Naive thymus-derived CD8-positive, alpha-beta T cell (primary cell): ENCODE measurements at regions not wholly inside any gene's neighbourhood (a gene's known extent, or its start where the extent isn't known, plus 50 kb on each side); places are given as distances from the start of the nearest gene placed in this dataset.
"Not testable (repeated sequence)": the region's sequence is repeated elsewhere in the genome, so short reads cannot be mapped to it uniquely, and the experiment has no call there.

Source experiments
- ATAC-seq, 2 donors: fragments of 150-1000 bp; cut with Tn5 transposase in 1 of 2; sonication (Bioruptor Pico), chemical (Tn5 transposase) in 1 of 2; 1 replicate in 1 of 2; 2 replicates in 1 of 2; pipeline ENCODE4 v1.10.0; 2021; ENCODE audit warnings: mild to moderate bottlenecking in 2 of 2, moderate library complexity in 2 of 2
- POLR2A ChIA-PET: fragments of 350-600 bp; sonication (Branson Sonifier 250); formaldehyde crosslinking; loops from one replicate; lab custom pipeline; 2021; ENCODE audit warnings: antibody characterized with exemption; lab: Charles Lee
- DNase-seq, 10 donors: peaks; one replicate each; pipeline versions ENCODE4 v3.0.0 to v3.0.0-alpha.2; 2020 to 2022
- H3K27ac Mint-ChIP-seq, 10 donors: one replicate each; pipeline ENCODE4 v1.8.0; 2020 to 2022; ENCODE audit warnings: mild to moderate bottlenecking in 10 of 10, mixed read lengths in 10 of 10, moderate library complexity in 4 of 10, inconsistent platforms in 1 of 10
- H3K27me3 Mint-ChIP-seq, 5 donors: one replicate each; pipeline ENCODE4 v1.8.0; 2021 to 2022; ENCODE audit warnings: mixed read lengths in 5 of 5
- H3K36me3 Mint-ChIP-seq, 3 donors: one replicate each; pipeline ENCODE4 v1.8.0; 2020 to 2022; ENCODE audit warnings: mixed read lengths in 3 of 3, mild to moderate bottlenecking in 2 of 3, inconsistent platforms in 1 of 3
- H3K4me1 Mint-ChIP-seq, 4 donors: one replicate each; pipeline ENCODE4 v1.8.0; 2021 to 2022; ENCODE audit warnings: mixed read lengths in 4 of 4
- H3K4me3 Mint-ChIP-seq, 10 donors: one replicate each; pipeline ENCODE4 v1.8.0; 2020 to 2022; ENCODE audit warnings: mild to moderate bottlenecking in 10 of 10, mixed read lengths in 10 of 10, moderate library complexity in 6 of 10, inconsistent platforms in 1 of 10
- H3K9me3 Mint-ChIP-seq, 9 donors: one replicate each; pipeline ENCODE4 v1.8.0; 2020 to 2022; ENCODE audit warnings: mixed read lengths in 9 of 9, mild to moderate bottlenecking in 3 of 9, inconsistent platforms in 1 of 9, moderate library complexity in 1 of 9

GRCh38 chr14:30468354-30468753, 90.6 kb upstream of the G2E3 start:
- Mint-ChIP-seq H3K36me3 (peaks cover 0 to 2% (median 0%) of the 10 kb centered on the region in 3 donors), H3K9me3 (peaks cover 0 to 3% (median 0%) of the 10 kb centered on the region in 9 donors), H3K27ac (no peak overlapping the region), H3K27me3 (peaks cover 10 to 19% (median 13%) of the 10 kb centered on the region in 5 donors), H3K4me3 (no peak overlapping the region), H3K4me1 (no peaks in the 10 kb centered on the region)
- POLR2A ChIA-PET: no interaction called here
- DNase-seq (no peak), ATAC-seq (no peak)

GRCh38 chr14:30471980-30472379, 87.0 kb upstream of the G2E3 start:
- peaks cover 2 to 12% (median 4%) of the 10 kb centered on the region in 5 donors for H3K27me3 Mint-ChIP-seq
- H3K4me1 Mint-ChIP-seq: no peaks in the 10 kb centered on the region
- no peak overlapping the region for H3K4me3 Mint-ChIP-seq
- peaks cover 0 to 2% (median 0%) of the 10 kb centered on the region in 9 donors for H3K9me3 Mint-ChIP-seq
- ATAC-seq (no peak), DNase-seq (no peak)
- POLR2A ChIA-PET: no interaction called here
- H3K36me3 Mint-ChIP-seq: no peaks in the 10 kb centered on the region
- H3K27ac Mint-ChIP-seq: no peak overlapping the region

GRCh38 chr14:30473846-30474696, 84.9 kb upstream of the G2E3 start:
- H3K4me3 Mint-ChIP-seq, H3K36me3 Mint-ChIP-seq, H3K27ac Mint-ChIP-seq, ATAC-seq, H3K9me3 Mint-ChIP-seq, POLR2A ChIA-PET, H3K4me1 Mint-ChIP-seq, DNase-seq: not testable (repeated sequence)
- peaks cover 2 to 12% (median 4%) of the 10 kb centered on the region in 5 donors for H3K27me3 Mint-ChIP-seq

- DNase-seq: no peak
- no peak overlapping the region for H3K27ac Mint-ChIP-seq
- peaks cover 0 to 1% (median 0%) of the 10 kb centered on the region in 3 donors for H3K36me3 Mint-ChIP-seq
- no peak overlapping the region for H3K4me3 Mint-ChIP-seq
- H3K9me3 Mint-ChIP-seq: peaks cover 0 to 2% (median 0%) of the 10 kb centered on the region in 9 donors
- ATAC-seq: no peak
- H3K27me3 Mint-ChIP-seq: peaks cover 0 to 34% (median 2%) of the 10 kb centered on the region in 5 donors
- no peaks in the 10 kb centered on the region for H3K4me1 Mint-ChIP-seq
- POLR2A ChIA-PET: no interaction called here
Measured at GRCh38 chr14:30482276-30482675, 76.7 kb upstream of the G2E3 start.

GRCh38 chr14:30484201-30484600, 74.8 kb upstream of the G2E3 start:
- DNase-seq (no peak), ATAC-seq (no peak)
- POLR2A ChIA-PET: no interaction called here
- Mint-ChIP-seq H3K4me1 (no peaks in the 10 kb centered on the region), H3K27me3 (peaks cover 0 to 39% (median 2%) of the 10 kb centered on the region in 5 donors), H3K4me3 (no peak overlapping the region), H3K9me3 (peaks cover 0 to 8% (median 0%) of the 10 kb centered on the region in 9 donors), H3K27ac (no peak overlapping the region), H3K36me3 (peaks cover 0 to 3% (median 0%) of the 10 kb centered on the region in 3 donors)

GRCh38 chr14:30484976-30485375, 74.0 kb upstream of the G2E3 start:
- POLR2A ChIA-PET: no interaction called here
- Mint-ChIP-seq H3K4me3 (no peak overlapping the region), H3K9me3 (peaks cover 0 to 8% (median 0%) of the 10 kb centered on the region in 9 donors), H3K36me3 (peaks cover 0 to 3% (median 0%) of the 10 kb centered on the region in 3 donors), H3K27ac (no peak overlapping the region), H3K27me3 (peaks cover 0 to 39% (median 2%) of the 10 kb centered on the region in 5 donors), H3K4me1 (no peaks in the 10 kb centered on the region)
- ATAC-seq (no peak), DNase-seq (no peak)

GRCh38 chr14:30496852-30497251, 62.1 kb upstream of the G2E3 start:
- POLR2A ChIA-PET: no interaction called here

GRCh38 chr14:30499358-30499757, 59.6 kb upstream of the G2E3 start:
- H3K4me1 Mint-ChIP-seq: no peaks in the 10 kb centered on the region
- H3K27ac Mint-ChIP-seq: no peak overlapping the region
- ATAC-seq (no peak), DNase-seq (no peak)
- H3K27me3 Mint-ChIP-seq: peaks cover 0 to 4% (median 3%) of the 10 kb centered on the region in 5 donors
- no peaks in the 10 kb centered on the region for H3K36me3 Mint-ChIP-seq
- no peak overlapping the region for H3K4me3 Mint-ChIP-seq
- POLR2A ChIA-PET: no interaction called here
- H3K9me3 Mint-ChIP-seq: no peaks in the 10 kb centered on the region

More at GRCh38 chr14:30496852-30497251, 62.1 kb upstream of the G2E3 start:
- DNase-seq: no peak
- no peaks in the 10 kb centered on the region for H3K9me3 Mint-ChIP-seq
- H3K4me1 Mint-ChIP-seq: no peaks in the 10 kb centered on the region
- H3K36me3 Mint-ChIP-seq: no peaks in the 10 kb centered on the region
- H3K4me3 Mint-ChIP-seq: no peak overlapping the region
- no peak overlapping the region for H3K27ac Mint-ChIP-seq
- ATAC-seq: no peak
- peaks cover 0 to 8% (median 4%) of the 10 kb centered on the region in 5 donors for H3K27me3 Mint-ChIP-seq

GRCh38 chr14:30500222-30500621, 58.7 kb upstream of the G2E3 start:
- Mint-ChIP-seq H3K27me3 (peaks cover 0 to 4% (median 0%) of the 10 kb centered on the region in 5 donors), H3K4me1 (no peaks in the 10 kb centered on the region), H3K9me3 (no peaks in the 10 kb centered on the region), H3K4me3 (no peak overlapping the region), H3K27ac (no peak overlapping the region), H3K36me3 (no peaks in the 10 kb centered on the region)
- ATAC-seq: no peak
- DNase-seq: no peak
- POLR2A ChIA-PET: no interaction called here

GRCh38 chr14:30507209-30507608, 51.7 kb upstream of the G2E3 start:
- Mint-ChIP-seq H3K27ac (peak overlapping the region in 1 of 10 donors; percentile 36), H3K9me3 (peaks cover 0 to 4% (median 0%) of the 10 kb centered on the region in 9 donors), H3K27me3 (peaks cover 6 to 33% (median 20%) of the 10 kb centered on the region in 5 donors), H3K4me1 (no peaks in the 10 kb centered on the region), H3K36me3 (peaks cover 0 to 3% (median 0%) of the 10 kb centered on the region in 3 donors), H3K4me3 (no peak overlapping the region)
- ATAC-seq (no peak), DNase-seq (no peak)
- POLR2A ChIA-PET: no interaction called here
